ENCODE measurements at regions not wholly inside any gene's neighbourhood (a gene's known extent, or its start where the extent isn't known, plus 50 kb on each side); places are given as distances from the start of the nearest gene placed in this dataset.
"Not testable (repeated sequence)": the region's sequence is repeated elsewhere in the genome, so short reads cannot be mapped to it uniquely, and the experiment has no call there.

DNA sequence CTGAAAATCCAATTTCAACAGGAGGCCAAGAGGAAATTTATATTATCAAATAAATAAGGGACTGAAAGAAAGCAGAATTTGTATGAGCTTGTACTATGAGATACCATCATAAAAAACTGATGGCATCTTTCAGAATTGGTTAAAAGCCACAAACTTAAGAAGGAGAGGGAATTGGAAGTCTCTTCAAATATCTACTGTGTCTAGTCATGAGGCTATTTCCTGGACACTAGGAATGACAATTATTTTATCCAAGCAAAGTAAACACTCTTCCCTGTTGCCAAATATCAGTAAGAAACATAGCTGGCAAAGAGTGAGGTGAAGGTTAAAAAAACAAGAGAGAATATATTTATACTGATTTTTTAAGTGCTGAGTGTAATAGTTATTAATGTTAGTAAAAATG lies 101.5 kb upstream of the ARRDC3 start:
- no peak for DNase-seq (ENCODE audit: low spot score)

- not testable (repeated sequence) for DNase-seq (ENCODE audit: low spot score)
These were observed 96.3 kb upstream of the ARRDC3 start for GRCh38 chr5:91479376-91479775.

DNA sequence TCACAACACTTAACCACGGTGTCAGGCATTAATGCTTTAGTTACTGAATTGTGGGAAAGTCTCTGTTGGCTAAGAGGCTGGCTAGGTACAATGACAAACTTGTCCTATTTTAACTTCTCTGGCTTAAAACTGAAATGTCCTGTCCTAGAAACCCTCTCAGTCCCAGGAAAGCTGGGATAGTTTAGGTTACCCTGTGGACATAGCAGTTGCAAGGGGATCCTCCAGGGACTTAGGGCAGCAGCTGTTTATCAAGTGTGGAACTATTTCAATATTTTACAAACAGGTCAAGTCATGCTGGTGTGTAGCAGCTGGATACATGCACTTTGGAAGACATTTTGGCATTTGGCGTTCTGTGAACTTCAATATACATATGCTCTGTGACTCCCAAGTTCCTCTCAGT lies 95.0 kb upstream of the ARRDC3 start:
- no peak for DNase-seq (ENCODE audit: low spot score)

GRCh38 chr5:91477408-91477807 lies 94.3 kb upstream of the ARRDC3 start:
- no peak for DNase-seq (ENCODE audit: low spot score)

DNA sequence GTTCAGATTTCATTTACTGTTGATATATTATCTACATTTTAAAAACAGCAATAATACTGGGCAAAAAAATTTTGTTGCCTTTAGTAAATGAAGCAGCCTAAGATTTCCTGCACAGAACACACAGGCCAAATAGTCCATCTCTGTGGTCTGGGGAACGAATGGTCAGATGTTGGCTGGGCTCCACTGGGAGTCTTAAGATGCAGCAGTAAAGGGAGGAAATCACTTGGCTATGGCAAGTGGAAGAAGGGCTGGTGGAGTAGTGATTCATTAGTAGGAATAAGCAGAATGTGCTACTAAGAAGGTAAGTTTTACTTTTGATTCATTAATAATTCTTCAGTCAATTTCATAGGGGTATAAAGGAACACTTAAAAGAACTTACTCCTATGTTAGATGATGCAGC lies 91.1 kb upstream of the ARRDC3 start:
- no peak for DNase-seq (ENCODE audit: low spot score)

GRCh38 chr5:91472631-91473030 lies 89.5 kb upstream of the ARRDC3 start:
- DNase-seq (ENCODE audit: low spot score) = no peak

GRCh38 chr5:91469517-91470165 lies 86.5 kb upstream of the ARRDC3 start:
- no peak for DNase-seq (ENCODE audit: low spot score)

- no peak for DNase-seq (ENCODE audit: low spot score)
These were observed 85.7 kb upstream of the ARRDC3 start for GRCh38 chr5:91468651-91469422.

DNA sequence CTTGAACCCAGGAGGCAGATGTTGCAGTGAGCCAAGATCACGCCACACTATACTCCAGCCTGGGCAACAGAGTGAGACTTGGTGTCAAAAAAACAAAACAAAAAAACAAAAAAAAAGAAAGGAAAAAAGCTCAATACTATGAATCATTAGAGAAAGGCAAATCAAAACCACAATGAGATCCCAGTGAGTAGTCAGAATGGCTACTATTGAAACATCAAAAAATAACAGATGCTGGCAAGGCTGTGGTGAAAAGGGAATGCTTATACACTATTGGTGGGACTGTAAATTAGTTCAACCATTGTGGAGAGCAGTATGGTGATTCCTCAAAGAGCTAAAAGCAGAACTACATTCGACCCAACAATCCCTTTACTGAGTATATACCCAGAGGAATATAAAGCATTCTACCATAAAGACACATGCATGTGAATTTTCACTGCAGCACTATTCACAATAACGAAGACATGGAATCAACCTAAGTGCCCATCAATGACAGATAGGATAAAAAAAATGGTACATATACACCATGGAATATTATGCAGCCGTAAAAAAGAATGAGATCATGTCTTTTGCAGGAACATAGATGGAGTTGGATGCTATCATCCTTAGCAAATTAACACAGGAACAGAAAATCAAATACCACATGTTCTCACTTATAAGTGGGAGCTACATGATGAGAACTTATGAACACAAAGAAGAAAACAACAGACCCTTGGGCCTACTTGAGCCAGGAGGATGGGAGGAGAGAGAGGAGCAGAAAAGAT lies 81.9 kb upstream of the ARRDC3 start:
- no peak for DNase-seq (ENCODE audit: low spot score)

- DNase-seq (ENCODE audit: low spot score) = no peak
These were observed 74.6 kb upstream of the ARRDC3 start for GRCh38 chr5:91457681-91458058.

DNA sequence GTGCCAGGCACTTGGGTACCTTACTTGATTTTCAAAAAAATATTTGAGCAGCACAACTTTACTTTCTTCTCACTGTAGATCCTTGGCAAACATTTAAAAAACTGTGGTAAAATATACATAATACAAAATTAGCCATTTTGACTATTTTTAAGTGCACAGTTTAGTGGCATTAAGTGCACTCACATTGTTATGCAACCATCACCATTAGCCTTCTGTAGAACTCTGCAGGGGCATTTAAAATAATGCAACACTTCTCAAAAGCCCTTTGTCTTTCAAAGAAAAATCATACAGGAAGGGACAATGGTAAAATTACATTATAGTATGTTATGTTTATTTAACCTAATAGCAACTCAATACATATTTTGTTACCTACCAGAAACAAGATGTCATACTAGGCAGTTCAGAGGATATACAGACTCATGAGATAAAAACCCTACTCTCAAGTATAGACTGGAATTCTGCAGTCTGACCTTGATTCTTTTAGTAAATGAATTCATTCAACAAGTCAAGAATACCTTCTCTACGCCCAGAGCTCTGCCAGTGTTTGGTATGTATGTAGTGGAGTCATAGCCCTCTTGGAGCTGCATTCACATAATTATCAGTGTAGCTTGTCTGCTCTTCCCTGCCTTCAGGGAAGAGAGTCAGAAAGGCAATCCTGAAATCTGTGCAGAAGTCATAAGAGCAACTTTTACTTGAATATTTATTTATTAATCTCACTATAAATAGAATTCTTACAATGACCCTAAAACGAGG lies 74.0 kb upstream of the ARRDC3 start:
- DNase-seq (ENCODE audit: low spot score) = no peak

GRCh38 chr5:91449083-91449482 lies 66.0 kb upstream of the ARRDC3 start:
- no peak for DNase-seq (ENCODE audit: low spot score)

DNA sequence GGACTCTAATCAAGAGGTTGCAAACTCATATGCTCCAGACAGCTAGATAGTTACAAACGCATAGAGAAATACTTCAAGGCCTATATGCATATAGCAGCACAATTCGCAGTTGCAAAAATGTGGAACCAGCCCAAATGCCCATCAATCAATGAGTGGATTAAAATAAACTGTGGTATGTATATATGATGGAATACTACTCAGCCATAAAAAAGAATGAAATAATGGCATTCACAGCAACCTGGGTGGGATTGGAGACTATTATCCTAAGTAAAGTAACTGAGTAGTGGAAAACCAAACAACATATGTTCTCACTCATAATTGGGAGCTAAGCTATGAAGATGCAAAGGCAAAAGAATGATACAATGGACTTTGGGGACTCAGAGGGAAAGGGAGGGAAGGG lies 65.0 kb upstream of the ARRDC3 start:
- not testable (repeated sequence) for DNase-seq (ENCODE audit: low spot score)

GRCh38 chr5:91446880-91447279 lies 63.8 kb upstream of the ARRDC3 start:
- not testable (repeated sequence) for DNase-seq (ENCODE audit: low spot score)

- no peak for DNase-seq (ENCODE audit: low spot score)
These were observed 60.8 kb upstream of the ARRDC3 start for GRCh38 chr5:91443761-91444467.

- DNase-seq (ENCODE audit: low spot score) = no peak
These were observed 59.9 kb upstream of the ARRDC3 start for GRCh38 chr5:91443023-91443422.

DNA sequence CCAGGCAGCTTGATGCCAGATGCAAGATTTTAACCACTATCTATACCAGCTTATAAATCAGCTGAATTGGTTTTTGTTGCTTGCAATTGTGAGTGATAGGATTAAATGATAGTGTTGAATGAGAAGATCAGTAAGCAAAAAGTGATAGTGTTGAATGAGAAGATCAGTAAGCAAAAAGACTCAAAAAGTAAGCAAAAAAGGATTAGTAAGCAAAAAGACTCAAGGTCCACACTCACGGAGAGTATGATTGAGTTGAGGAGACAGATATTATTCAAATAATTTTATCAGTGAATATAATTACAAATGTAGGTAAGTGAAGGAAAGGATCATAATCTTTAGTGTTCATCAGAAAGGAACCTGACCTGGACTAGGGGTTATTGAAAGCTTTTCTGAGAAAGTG lies 58.0 kb upstream of the ARRDC3 start:
- no peak for DNase-seq (ENCODE audit: low spot score)

GRCh38 chr5:91438871-91439270 lies 55.8 kb upstream of the ARRDC3 start:
- no peak for DNase-seq (ENCODE audit: low spot score)

- DNase-seq (ENCODE audit: low spot score) = no peak
These were observed 53.1 kb upstream of the ARRDC3 start for GRCh38 chr5:91436241-91436640.

DNA sequence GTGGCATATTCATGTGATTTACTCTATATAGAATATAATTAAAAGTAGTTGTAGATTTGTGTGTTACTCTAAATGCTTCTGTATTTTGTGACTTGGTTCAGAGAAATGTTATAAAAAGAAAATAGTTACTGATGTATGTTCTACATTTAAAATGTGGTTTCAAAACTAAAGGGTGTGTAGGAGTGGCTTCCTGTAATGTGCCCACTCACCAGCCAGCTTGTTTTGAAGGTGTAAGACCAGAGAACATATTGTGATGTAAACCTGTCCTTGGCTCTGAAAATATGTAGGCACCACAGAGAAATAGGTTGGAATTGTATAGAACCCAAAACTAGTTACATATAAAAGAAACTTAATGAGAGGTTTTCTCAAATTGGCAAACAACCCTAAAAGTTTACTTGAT lies 51.2 kb upstream of the ARRDC3 start:
- DNase-seq (ENCODE audit: low spot score) = peak; percentile 45

GRCh38 chr5:91433861-91434260 lies 50.7 kb upstream of the ARRDC3 start:
- no peak for DNase-seq (ENCODE audit: low spot score)

Data from CD4-positive, alpha-beta T cell treated with Interleukin-15 for 4 hours (primary cell).